Esophagus muscularis mucosa (tissue), 3 donors: ENCODE measurements at regions not wholly inside any gene's neighbourhood (a gene's known extent, or its start where the extent isn't known, plus 50 kb on each side); places are given as distances from the start of the nearest gene placed in this dataset.

Experiments
- CTCF ChIP-seq, 3 experiments: fragments of 200-600 bp in 2 of 3; fragments of 450-650 bp in 1 of 3; sonication (generic) in 2 of 3; IDR thresholded peaks; one replicate each; pipeline ENCODE4 v1.5.1; 2017 to 2019; ENCODE audit warnings: antibody characterized with exemption in 3 of 3, mild to moderate bottlenecking in 2 of 3, moderate library complexity in 1 of 3
- POLR2AphosphoS5 ChIP-seq, 2 donors: sonication (generic); formaldehyde crosslinking; IDR thresholded peaks; one replicate each; pipeline ENCODE4 v1.6.1; 2017; ENCODE audit warnings: antibody characterized with exemption in 2 of 2

DNA sequence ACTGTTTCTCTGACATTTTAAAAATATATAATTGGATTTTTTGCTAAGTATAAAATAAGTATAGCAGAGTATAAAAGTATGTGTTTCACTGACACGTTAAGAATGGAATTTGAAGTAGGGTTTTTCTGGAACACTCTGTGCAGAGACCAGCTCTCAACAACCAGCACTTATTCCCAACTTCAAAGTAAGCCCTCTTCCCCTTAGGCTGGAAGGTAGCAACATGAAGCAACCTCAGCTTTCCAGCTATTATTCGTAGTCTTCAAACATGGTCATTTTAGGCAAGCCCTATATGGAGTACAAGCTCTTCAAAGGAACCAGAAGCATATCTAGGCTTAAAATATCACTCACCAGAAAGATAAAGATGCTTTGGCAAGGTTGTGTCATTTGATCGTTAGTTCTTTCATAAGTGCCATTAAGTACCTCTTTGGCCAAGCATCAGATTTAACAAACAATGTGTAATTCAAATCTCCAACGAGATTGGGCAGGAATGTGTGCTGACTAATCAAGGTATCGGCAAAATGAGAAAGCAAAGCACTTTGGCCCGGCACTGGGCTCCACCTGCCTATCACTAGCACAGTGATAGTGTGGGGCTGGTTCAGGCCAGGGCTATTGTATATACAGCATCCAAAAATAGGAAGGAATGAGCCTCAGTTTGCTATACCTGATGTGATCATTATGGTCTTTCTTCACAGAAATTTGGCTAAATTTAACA is 95.9 kb upstream of the FREM2 start:
- no peak for TF ChIP-seq CTCF (IDR thresholded peaks at IDR 0.05)
- no peak for TF ChIP-seq POLR2AphosphoS5 (IDR thresholded peaks at IDR 0.05)
